Fibroblast of skin of back (primary cell): ENCODE measurements at regions not wholly inside any gene's neighbourhood (a gene's known extent, or its start where the extent isn't known, plus 50 kb on each side); places are given as distances from the start of the nearest gene placed in this dataset.
A peak's percentile ranks its signal among the peaks of the same experiment; 100 is the strongest.

ENCODE experiments used
- DNase-seq: peaks from one replicate; pipeline ENCODE4 v3.0.0-alpha.2; 2013

- no peak for DNase-seq
Observed at GRCh38 chr11:88448131-88448670, 110.7 kb upstream of the CTSC start.

DNA sequence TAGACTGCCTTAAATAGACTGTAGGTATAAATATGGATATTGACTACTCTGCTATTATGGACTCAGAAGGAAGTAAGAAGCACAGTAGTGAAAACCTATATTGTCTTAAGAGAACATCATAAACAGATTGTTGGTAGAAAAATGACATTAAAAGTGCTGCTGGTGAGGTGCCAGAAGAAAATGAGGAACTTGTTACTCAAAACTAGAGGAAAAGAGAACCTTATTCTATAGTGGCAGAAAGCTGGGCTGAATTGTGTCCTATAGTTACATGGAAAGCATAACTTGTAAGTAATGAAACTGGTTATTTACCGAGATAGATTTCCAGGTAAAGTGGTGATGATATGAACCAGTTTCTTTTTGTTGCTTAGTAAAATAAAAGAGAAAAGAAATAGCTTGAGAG is 109.7 kb upstream of the CTSC start:
- no peak for DNase-seq

GRCh38 chr11:88439356-88439755 is 101.8 kb upstream of the CTSC start:
- no peak for DNase-seq

- DNase-seq: no peak
Observed at GRCh38 chr11:88438721-88439120, 101.2 kb upstream of the CTSC start.

GRCh38 chr11:88435415-88435814 is 97.9 kb upstream of the CTSC start:
- no peak for DNase-seq

- DNase-seq: no peak
Observed at GRCh38 chr11:88434333-88434976, 96.9 kb upstream of the CTSC start.

GRCh38 chr11:88433536-88434230 is 96.1 kb upstream of the CTSC start:
- DNase-seq: no peak

GRCh38 chr11:88431675-88432341 is 94.3 kb upstream of the CTSC start:
- no peak for DNase-seq

DNA sequence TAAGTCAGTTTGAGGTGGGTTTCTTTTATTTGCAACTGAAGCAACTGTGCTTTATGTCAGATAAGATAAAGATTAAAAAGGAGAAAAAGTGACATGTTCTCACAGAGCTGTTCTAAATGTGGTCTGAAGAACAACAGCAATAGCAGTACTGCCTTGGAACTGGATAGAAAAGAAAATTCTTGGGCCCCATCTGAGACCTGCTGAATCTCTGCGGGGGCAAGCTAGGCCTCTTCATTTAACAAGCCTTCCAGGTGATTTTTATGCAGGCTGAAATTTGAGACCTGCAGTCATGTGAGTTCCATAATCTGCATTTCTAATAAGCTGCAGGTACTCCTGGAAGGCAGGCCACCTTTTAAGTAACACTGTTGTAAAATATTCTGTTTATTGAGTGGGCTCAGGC is 91.4 kb upstream of the CTSC start:
- no peak for DNase-seq

DNA sequence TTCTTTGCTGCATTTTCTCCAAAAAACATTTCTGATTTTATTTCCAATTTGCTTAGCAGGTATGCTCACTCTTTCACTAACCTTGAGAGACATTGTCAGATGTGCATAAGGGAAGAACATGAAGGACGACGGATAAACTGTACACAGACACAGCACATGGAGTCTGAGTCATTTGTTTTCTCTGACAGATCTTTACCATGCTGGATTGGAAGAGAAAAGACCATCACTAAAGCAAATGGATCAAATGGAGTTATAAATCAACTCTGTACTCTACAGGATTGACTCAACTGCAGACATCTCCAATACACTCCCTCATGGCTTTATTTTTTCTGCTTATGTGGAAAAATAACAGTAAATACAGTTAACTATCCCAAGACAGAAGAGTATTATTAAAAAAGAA is 90.2 kb upstream of the CTSC start:
- no peak for DNase-seq

GRCh38 chr11:88424881-88425280 is 87.3 kb upstream of the CTSC start:
- no peak for DNase-seq

DNA sequence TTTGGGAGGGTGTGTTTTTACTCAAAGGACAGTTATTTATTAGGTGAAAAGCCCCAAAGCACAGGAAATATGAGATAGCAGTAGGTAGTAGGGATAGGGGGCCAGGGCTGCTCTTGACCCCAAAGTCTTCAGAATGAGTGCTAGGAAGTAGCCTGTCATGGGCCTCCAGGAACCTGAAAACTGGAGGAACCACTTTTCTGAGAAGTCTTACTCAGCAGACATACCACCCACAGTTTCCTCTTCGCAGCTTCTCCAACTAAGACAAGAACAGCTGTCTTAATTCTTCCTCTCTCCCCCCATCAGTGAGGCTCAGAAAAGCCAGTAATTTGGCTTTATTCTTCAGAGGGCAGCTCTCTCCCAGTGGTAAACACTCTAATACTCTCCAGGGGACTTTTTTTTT is 84.0 kb upstream of the CTSC start:
- DNase-seq: no peak

GRCh38 chr11:88420165-88420791 is 82.7 kb upstream of the CTSC start:
- peak; percentile 64 for DNase-seq

DNA sequence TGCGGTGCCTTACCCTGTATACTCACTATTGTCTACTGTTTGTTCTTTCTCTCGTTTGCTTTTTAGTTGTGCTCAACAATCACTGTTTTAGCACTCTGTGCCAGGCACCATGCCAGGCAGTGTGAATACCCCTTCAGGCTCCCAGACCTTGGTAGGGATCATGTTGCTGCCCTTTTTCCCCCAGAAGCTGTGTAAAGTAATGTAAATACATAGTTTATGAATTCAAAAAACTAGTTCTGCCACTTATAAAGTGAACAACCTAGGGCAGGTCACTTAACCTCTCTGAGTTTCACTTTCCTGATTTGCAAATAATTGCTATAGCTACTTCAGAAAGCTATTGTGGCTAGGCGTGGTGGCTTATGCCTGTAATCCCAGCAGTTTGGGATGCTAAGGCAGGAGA is 81.0 kb upstream of the CTSC start:
- DNase-seq: no peak

DNA sequence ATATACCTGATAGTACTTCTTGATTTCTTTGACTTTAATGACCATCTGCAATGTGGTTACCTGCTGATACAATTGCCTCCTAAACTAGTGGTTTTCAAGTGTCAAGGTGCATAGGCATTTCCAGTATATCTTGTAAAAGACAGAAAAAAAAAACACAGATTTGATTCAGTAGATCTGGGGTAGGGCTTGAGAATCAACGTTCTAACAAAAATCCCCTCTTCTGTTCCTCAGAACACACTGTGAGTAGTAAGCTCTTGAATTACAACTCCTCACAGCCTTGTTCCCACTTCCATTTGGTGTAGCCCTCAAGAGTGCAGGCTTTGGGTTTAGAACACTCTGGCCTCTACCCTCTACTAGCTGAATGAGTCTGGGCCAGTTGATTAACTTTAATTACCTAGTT is 78.0 kb upstream of the CTSC start:
- no peak for DNase-seq

- no peak for DNase-seq
Observed at GRCh38 chr11:88414981-88415413, 77.5 kb upstream of the CTSC start.

DNA sequence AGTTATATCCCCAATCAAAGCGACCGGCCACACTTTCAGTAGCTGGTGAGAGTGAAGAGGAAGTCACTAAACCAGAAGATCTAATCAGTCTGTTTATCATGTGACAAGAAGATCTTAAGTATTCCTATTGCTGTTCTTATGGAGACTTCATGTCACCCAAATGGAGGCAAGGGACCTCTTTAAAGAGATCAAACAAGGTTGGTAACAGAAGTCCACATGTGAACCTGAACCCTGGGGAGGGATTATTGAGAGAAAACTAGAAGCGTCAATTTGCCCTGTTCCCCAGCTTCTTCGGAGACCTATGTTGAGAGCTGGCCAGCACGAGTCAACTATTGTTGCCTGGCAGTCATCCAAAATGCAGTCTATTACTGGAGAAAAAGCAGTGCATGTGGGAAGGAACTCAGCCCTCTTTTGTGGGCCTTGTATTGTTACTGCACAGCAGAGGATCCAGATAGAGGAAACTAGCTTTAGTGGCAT is 76.9 kb upstream of the CTSC start:
- peak; percentile 62 for DNase-seq

GRCh38 chr11:88411265-88411664 is 73.7 kb upstream of the CTSC start:
- peak; percentile 91 for DNase-seq

DNA sequence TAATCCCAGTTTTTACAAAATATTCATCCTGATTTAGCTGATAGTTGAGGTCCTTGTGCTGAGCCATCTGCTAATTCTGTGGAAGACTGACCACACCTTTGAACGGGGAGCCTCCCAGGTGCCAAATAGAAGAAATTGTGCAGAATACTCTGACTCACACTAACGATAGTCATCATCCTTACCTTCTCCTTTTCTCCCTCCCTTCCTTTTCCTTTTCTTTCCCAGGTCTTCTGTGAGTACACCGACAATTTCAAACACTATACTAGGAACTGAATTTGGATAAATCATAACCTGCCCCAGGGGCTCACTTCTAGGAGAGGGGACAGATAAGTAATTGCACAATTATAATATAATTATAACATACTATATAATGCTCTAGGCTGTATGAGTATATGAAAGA is 73.1 kb upstream of the CTSC start:
- DNase-seq: no peak

DNA sequence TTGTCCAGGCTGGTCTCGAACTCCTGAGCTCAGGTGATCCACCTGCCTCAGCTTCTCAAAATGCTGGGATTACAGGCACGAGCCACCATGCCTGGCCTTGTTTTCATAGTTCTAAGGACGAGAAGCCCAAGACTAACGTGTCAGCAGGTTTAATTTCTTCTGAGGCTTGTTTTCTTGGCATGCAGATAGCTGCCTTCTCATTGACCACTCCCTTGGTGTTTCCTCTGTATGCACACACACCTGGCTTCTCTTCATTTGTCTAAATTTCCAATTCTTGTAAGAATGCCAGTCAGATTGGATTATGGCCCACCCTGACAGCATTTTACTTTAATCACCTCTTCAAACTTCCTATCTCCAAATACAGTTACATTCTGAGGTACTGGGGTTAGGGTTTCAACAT is 72.5 kb upstream of the CTSC start:
- no peak for DNase-seq

DNA sequence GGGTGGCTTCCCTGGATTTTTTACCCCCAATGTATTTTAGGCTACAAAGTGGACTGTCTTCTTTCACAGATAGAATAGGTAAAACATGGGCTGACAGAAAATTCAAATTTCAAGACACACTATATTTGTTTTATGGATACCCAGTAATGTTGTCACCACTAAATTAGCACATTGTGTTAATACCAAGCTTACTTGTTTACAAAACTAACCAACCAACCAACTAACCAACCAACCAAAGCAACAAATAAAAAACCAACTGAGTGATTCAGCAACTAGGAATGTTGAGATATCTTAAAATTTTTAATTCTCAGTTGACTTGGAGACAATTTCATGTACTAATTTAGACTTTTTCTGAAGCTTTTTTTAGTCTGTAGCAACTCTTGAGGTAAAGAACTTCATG is 69.3 kb upstream of the CTSC start:
- no peak for DNase-seq

DNA sequence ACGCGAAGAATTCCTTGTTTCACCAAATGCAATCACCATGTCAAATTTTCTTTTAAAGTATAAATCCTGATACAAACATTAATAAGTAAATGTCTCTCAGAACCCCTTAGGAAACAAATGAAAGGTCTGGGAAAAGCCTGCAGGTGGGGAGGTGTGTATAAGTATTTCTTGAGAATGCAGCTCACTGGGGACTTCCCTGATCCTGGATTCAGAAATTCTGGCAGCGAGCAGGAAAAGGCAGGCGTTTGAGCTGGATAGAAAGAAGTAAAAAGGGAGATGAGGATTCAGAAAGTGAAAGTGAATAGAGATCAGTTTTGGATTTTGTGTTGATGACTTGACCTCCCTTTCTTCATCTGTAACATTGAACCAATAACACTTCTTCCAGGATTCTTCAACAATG is 68.3 kb upstream of the CTSC start:
- DNase-seq: no peak
